Smooth muscle cell (in vitro differentiated cells): ENCODE measurements at regions not wholly inside any gene's neighbourhood (a gene's known extent, or its start where the extent isn't known, plus 50 kb on each side); places are given as distances from the start of the nearest gene placed in this dataset.

ENCODE experiments used
- DNase-seq: peaks from one replicate; lab custom pipeline; 2025; ENCODE audit not compliant: unreplicated experiment; lab: John Stamatoyannopoulos, UW
- H2AFZ ChIP-seq: fragments of 200-600 bp; sonication (generic); 2 replicates; pipeline ENCODE4 v1.6.0; 2016; ENCODE audit warnings: antibody characterized with exemption, low read depth, mild to moderate bottlenecking
- H3F3A ChIP-seq: fragments of 200-600 bp; sonication (generic); 2 replicates; pipeline ENCODE4 v1.6.0; 2017; ENCODE audit warnings: antibody characterized with exemption, low read depth
- H3K27ac ChIP-seq: fragments of 200-600 bp; sonication (generic); 2 replicates; pipeline ENCODE4 v1.5.1; 2016; ENCODE audit warnings: low read depth, mild to moderate bottlenecking
- H3K27me3 ChIP-seq: fragments of 200-600 bp; sonication (generic); 2 replicates; pipeline ENCODE4 v1.6.1; 2016; ENCODE audit warnings: low read depth, mild to moderate bottlenecking
- H3K36me3 ChIP-seq: fragments of 200-600 bp; sonication (generic); 2 replicates; pipeline ENCODE4 v1.5.1; 2016; ENCODE audit warnings: low read depth
- H3K4me1 ChIP-seq: fragments of 200-600 bp; sonication (generic); 2 replicates; pipeline ENCODE4 v1.5.1; 2016; ENCODE audit warnings: low read depth
- H3K4me2 ChIP-seq: fragments of 200-600 bp; sonication (generic); 2 replicates; pipeline ENCODE4 v1.6.0; 2016; ENCODE audit warnings: mild to moderate bottlenecking
- H3K4me3 ChIP-seq: fragments of 200-600 bp; sonication (generic); 2 replicates; pipeline ENCODE4 v1.5.1; 2016; ENCODE audit warnings: mild to moderate bottlenecking
- H3K79me2 ChIP-seq: fragments of 200-600 bp; sonication (generic); 2 replicates; pipeline ENCODE4 v1.6.0; 2016; ENCODE audit warnings: low read depth, mild to moderate bottlenecking
- H3K9ac ChIP-seq: fragments of 200-600 bp; sonication (generic); 2 replicates; pipeline ENCODE4 v1.6.0; 2016; ENCODE audit warnings: low read depth
- H3K9me3 ChIP-seq: fragments of 200-600 bp; sonication (generic); replicated peaks from 2 replicates; pipeline ENCODE4 v1.5.1; 2016; ENCODE audit warnings: low read depth
- H4K20me1 ChIP-seq: fragments of 200-600 bp; sonication (generic); 2 replicates; pipeline ENCODE4 v1.6.0; 2016; ENCODE audit warnings: low read depth
- CTCF ChIP-seq: fragments of 200-600 bp; sonication (generic); IDR thresholded peaks from 2 replicates; pipeline ENCODE4 v1.5.1; 2017; ENCODE audit warnings: borderline replicate concordance, mild to moderate bottlenecking, antibody characterized with exemption; ENCODE audit not compliant: insufficient read depth, poor library complexity, severe bottlenecking
- WGBS: methylation state at CpG from one replicate; pipeline ENCODE4 v1.1.7; 2016; ENCODE audit warnings: low lambda C conversion rate; 5-methylcytosine and 5-hydroxymethylcytosine counted together

GRCh38 chr15:87573534-87573933 is 683.0 kb downstream of the NTRK3 start:
- TF ChIP-seq CTCF = no peak

GRCh38 chr15:87573039-87573438 is 683.5 kb downstream of the NTRK3 start:
- Histone ChIP-seq H3K4me3 (no peak overlapping the region), H3K27me3 (no peaks in the 10 kb centered on the region), H3K9ac (no peak overlapping the region), H3K36me3 (no peaks in the 10 kb centered on the region), H4K20me1 (no peaks in the 10 kb centered on the region), H3K4me2 (no peak overlapping the region), H3K79me2 (no peaks in the 10 kb centered on the region), H3K27ac (no peak overlapping the region), H2AFZ (no peak overlapping the region), H3K9me3 (no peaks in the 10 kb centered on the region), H3F3A (no peaks in the 10 kb centered on the region), H3K4me1 (no peaks in the 10 kb centered on the region)
- 92% methylated on average over 6 of the region's 6 CpGs for WGBS
- TF ChIP-seq CTCF = no peak
- DNase-seq = no peak

More at GRCh38 chr15:87573534-87573933, 683.0 kb downstream of the NTRK3 start:
- Histone ChIP-seq H3K27ac (no peak overlapping the region), H3F3A (no peaks in the 10 kb centered on the region), H3K36me3 (no peaks in the 10 kb centered on the region), H3K9ac (no peak overlapping the region), H3K79me2 (no peaks in the 10 kb centered on the region), H3K4me3 (no peak overlapping the region), H3K4me2 (no peak overlapping the region), H3K9me3 (no peaks in the 10 kb centered on the region), H3K27me3 (no peaks in the 10 kb centered on the region), H2AFZ (no peak overlapping the region), H3K4me1 (no peaks in the 10 kb centered on the region), H4K20me1 (no peaks in the 10 kb centered on the region)
- 89% methylated on average over 1 of the region's 1 CpG for WGBS
- DNase-seq = no peak

GRCh38 chr15:87572381-87572910 is 684.1 kb downstream of the NTRK3 start:
- DNase-seq = no peak
- Histone ChIP-seq H3F3A (no peaks in the 10 kb centered on the region), H3K9ac (no peak overlapping the region), H4K20me1 (no peaks in the 10 kb centered on the region), H3K4me1 (no peaks in the 10 kb centered on the region), H3K4me3 (no peak overlapping the region), H3K9me3 (no peaks in the 10 kb centered on the region), H3K27ac (no peak overlapping the region), H3K27me3 (no peaks in the 10 kb centered on the region), H2AFZ (no peak overlapping the region), H3K36me3 (no peaks in the 10 kb centered on the region), H3K4me2 (no peak overlapping the region), H3K79me2 (no peaks in the 10 kb centered on the region)
- TF ChIP-seq CTCF = no peak
- 75% methylated on average over 8 of the region's 8 CpGs for WGBS

DNA sequence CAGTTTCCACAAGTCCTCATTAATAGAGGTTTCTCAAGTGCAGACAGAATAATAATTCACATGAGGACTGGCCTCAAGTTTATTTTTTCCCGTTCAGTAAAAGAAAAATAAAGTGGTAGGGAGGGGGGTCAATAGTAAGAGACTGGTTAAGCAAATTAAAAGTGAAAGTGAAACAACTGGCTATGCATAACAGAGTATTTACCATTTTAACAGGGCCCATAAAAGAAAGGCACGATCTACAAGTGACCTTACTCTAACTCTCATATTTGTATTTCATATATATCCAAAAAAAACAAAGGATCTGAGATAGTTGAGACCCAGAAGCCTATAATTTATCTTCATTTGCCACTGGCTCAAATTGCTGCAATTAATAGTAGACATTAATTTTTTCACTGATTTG is 686.3 kb downstream of the NTRK3 start:
- Histone ChIP-seq H3K4me1 (no peaks in the 10 kb centered on the region), H3K27me3 (no peaks in the 10 kb centered on the region), H3K27ac (no peak overlapping the region), H3K4me3 (no peak overlapping the region), H3K9ac (no peak overlapping the region), H4K20me1 (no peaks in the 10 kb centered on the region), H3K9me3 (no peaks in the 10 kb centered on the region), H2AFZ (no peak overlapping the region), H3K36me3 (no peaks in the 10 kb centered on the region), H3K4me2 (no peak overlapping the region), H3F3A (no peaks in the 10 kb centered on the region), H3K79me2 (no peaks in the 10 kb centered on the region)
- TF ChIP-seq CTCF = no peak
- WGBS = 79% methylated on average over 2 of the region's 2 CpGs
- no peak for DNase-seq
